Lung microvascular endothelial cell (primary cell): ENCODE measurements at regions not wholly inside any gene's neighbourhood (a gene's known extent, or its start where the extent isn't known, plus 50 kb on each side); places are given as distances from the start of the nearest gene placed in this dataset.

Source experiments
- DNase-seq, 2 donors: peaks; one replicate each; pipeline versions ENCODE4 v3.0.0 to v3.0.0-alpha.2; 2010; ENCODE audit warnings: low read depth in 2 of 2

GRCh38 chr6:25222006-25222678, 57.0 kb upstream of the CARMIL1 start:
- no peak for DNase-seq

GRCh38 chr6:25223490-25223991, 55.6 kb upstream of the CARMIL1 start:
- peak; percentile 77 to 79 for DNase-seq

- DNase-seq: no peak
Observed at GRCh38 chr6:25224242-25224641, 54.9 kb upstream of the CARMIL1 start.

GRCh38 chr6:25227854-25228253, 51.3 kb upstream of the CARMIL1 start:
- DNase-seq: no peak
